GM18502 (cell line): ENCODE measurements at regions not wholly inside any gene's neighbourhood (a gene's known extent, or its start where the extent isn't known, plus 50 kb on each side); places are given as distances from the start of the nearest gene placed in this dataset.
A peak's percentile ranks its signal among the peaks of the same experiment; 100 is the strongest.

Source experiments
- ATAC-seq: cut with Tn5 transposase; IDR thresholded peaks from one replicate; pipeline ENCODE4 v1.9.1; 2021; ENCODE audit warnings: mild to moderate bottlenecking; ENCODE audit not compliant: unreplicated experiment, poor library complexity

DNA sequence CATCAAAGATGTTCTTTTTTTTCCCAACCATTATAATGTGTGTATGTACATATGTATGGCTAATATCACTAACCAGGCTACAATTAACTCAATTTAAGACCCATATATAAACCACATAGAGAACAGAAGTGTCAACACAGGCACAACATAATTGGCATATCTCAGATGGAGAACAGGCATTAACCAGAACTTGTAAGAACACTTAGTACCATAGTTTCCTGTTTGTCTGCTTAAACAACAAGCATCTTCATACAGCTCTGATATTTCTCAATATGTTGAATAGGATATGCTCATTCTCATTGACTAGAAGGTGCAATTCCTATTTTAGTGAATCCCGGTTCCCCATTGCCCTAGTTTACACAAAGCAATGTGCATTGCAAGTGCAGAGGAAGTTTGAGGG lies 116.9 kb upstream of the EDNRB start:
- ATAC-seq: no peak

GRCh38 chr13:78033509-78033908 lies 114.9 kb upstream of the EDNRB start:
- no peak for ATAC-seq

DNA sequence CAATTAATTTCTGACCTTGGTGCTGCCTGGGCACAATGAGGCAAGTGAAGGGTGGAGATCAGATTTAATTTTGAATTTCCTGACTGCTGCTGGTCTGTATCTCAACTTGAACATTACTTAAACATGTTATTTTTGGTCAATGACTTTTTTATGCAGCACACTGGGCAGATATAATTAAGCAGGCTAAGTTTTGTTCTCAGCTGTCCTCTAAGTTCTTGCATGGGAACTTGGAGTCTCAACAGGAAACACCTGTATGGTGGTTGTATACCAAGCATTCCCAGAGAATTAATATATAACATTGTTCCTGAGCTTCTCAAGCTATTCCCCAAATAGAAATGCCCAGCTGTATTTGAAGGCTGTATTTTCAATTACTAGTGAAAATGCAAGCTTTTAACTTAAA lies 113.5 kb upstream of the EDNRB start:
- ATAC-seq: no peak

DNA sequence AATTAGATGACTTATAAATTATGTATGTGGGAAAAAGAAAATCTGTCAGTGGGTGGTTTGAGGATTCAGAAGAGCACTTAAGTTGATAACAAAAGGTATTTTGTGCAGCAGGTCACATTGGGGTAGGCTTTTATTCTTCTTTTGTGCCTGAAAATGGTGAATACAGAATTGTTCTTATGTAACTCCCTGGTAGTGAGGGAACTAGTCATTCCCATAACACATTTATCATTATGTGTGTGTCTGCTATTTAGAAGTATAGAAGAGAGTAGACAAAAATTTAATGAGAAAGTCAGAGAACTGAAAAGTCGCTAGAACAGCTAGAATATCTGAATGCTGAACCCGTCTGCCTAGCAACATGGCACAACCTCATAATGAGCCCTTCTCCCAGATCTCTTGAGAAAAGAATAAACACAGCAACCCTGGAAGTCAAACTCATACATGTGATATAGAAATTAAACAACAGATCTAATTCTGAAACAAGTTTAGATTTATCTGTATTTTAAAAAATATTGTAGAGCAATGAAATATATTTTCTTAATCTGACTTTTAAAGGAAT lies 111.8 kb upstream of the EDNRB start:
- ATAC-seq: no peak

GRCh38 chr13:78029901-78030300 lies 111.3 kb upstream of the EDNRB start:
- no peak for ATAC-seq

- ATAC-seq: no peak
These were observed 110.3 kb upstream of the EDNRB start for GRCh38 chr13:78028960-78029359.

DNA sequence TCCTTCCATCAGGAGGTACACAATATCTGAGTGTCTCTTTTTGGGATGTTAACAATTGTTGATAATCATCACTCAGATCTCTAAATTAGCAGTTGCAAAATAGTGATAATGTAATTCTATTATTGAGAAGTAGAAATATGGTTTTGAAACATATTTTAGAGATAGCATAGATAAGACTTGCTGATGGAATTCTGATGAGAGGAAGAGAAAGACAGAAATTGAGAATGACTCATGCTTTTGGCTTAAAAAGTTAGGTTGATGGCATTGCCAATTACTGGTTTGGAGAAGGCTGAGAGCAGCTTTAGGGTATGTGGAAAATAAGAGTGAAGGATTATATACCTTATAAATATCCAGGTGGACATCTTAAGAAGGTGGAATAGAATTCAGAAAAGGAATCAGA lies 106.4 kb upstream of the EDNRB start:
- no peak for ATAC-seq

- peak; percentile 100 for ATAC-seq
These were observed 103.7 kb upstream of the EDNRB start for GRCh38 chr13:78022164-78022877.

DNA sequence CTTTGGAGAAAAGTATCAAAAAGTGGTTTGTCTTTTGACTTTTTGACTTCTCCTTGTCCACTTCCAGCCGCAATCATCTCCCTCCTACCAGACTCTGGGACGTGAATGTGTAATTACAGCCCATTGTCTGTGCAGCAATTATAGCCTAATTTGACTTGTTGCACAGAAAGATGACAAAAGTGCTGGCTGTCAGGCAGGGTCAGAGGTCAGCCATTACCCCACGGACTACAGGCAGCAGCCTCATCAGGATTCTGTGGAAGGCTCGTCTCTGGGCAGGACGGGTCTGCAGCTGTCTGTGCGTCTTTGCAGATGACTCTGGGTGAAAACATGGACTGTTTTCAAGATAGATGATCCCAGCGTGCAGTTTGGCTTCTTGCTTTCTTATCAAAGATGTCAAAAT lies 102.2 kb upstream of the EDNRB start:
- no peak for ATAC-seq

- ATAC-seq: no peak
These were observed 97.2 kb upstream of the EDNRB start for GRCh38 chr13:78015782-78016181.

DNA sequence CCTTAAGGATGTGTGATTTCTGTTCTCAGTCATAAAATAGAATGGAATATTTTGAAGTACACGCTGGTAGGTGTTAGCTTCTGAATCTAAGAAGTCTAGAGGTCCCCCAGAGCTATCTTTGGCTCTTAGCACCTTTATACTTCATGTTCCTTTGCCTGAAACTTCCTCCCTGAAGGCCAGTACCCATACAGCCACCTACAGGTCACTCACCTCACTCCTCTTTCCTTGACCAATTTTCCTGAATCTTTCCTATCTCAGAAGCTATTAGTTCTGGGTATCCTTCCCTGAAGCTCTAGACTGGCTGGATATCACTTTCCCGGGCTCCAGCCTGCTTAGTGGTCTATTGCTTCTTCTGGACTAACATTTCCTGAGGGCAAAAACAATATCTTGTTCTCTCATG lies 93.4 kb upstream of the EDNRB start:
- no peak for ATAC-seq

DNA sequence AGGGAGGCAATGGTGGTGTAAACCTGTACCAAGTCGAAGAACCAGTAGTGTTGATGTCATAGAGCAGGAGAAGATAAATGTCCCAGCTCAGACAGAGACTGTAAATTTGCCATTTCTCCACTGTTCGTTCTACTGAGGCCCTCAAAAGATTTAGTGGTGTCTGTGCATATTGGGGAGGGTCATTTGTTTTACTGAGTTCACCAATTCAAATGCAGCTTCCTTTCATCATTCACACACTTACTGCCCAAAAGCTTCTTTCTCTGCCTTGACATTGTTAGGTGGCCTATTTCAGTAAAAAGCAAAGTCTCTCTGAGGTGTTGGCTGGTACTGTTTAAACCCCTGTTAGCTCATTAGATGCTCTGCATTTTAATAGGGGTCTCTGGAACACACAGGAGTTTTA lies 86.2 kb upstream of the EDNRB start:
- no peak for ATAC-seq

DNA sequence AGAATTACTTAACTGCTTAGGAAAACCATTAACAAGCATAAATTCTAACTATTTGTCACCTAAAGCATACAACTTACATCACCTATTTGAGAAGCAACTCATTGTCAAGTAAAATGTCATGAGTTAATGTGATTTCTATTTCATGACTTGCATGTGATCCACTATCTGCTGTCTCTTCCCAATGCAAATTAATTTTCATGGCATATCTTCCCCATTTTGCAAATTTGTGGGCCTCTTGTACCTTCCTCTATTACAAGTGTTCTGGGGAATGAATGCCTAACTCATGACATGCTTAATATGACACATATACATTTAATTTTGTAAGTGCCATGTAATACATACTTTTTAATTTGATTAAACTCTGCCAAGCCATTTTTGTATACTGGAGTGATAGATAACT lies 81.1 kb upstream of the EDNRB start:
- ATAC-seq: no peak

DNA sequence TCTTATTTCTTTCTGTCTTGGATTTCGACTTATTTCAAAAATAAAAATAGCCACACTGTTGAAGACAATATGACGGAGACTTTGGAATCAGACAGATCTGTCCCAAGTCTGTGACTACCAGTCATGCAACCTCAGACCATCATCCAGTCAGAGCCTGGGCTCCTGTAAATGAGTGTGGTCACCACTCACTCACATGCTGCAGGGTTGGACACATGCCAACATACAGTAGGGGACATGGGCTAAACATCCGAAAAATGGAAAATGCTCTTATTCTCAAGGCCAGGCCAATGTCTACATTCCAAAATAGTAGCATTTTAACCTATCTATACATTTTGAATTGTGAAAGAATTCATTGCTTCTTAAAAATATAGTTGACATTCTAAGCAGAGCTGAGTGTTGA lies 75.5 kb upstream of the EDNRB start:
- ATAC-seq: no peak

GRCh38 chr13:77991003-77991402 lies 72.4 kb upstream of the EDNRB start:
- ATAC-seq: no peak

DNA sequence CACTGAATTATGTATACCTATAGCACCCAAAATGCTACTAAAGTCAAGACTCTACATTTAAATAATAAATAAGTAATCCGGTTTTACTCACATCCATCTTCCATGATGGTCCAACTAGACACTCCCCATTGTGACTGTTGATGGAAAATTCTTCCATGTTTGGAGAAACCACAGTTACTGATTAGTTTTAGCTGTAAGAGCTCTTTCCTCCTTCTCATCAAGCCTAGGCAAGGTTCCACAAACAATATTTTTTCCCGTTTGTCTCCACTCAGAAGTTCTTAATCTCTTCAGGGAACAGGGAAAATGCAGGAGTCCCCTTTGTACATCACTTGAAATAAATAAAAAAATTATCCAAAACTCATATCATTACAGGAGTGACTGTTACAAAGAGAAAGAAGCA lies 70.7 kb upstream of the EDNRB start:
- no peak for ATAC-seq

DNA sequence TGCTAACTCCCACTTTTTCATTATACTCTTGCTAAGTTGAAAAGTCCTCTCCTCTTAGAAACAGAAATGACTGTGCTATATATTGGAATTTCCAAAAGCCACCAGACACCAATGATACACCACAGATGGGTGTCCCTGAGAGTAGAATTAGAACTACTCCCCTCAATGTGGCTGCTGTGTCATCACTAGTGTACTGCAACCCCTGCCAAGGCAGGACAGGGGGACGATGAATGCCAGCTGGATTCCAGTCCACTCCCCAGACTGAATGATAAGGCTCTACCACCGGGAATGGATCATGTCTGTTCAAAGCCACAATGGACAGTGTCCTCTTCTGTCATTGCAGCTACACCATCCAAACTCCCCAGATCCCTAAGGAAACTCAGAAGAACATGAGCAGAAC lies 69.7 kb upstream of the EDNRB start:
- no peak for ATAC-seq

DNA sequence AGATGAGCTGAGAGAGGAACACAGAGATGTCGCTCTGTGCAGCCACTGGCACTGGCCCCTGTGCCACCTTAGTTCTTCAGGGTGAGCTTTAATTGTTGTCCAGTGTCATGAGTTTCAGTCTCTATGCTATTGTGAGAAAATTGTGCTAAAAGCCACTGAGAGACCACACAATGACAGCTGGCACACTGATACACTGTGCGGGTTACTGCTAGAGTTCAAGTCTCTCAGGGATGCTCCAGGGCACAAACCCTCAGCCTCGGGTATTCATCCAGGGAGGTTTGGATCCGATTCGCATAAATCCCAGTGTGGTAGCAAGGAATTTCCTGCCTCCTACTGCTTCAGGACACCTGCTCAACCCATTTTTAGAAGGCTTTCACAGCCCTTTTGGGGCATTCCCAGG lies 68.1 kb upstream of the EDNRB start:
- ATAC-seq: no peak

- ATAC-seq: no peak
These were observed 67.4 kb upstream of the EDNRB start for GRCh38 chr13:77985866-77986636.

DNA sequence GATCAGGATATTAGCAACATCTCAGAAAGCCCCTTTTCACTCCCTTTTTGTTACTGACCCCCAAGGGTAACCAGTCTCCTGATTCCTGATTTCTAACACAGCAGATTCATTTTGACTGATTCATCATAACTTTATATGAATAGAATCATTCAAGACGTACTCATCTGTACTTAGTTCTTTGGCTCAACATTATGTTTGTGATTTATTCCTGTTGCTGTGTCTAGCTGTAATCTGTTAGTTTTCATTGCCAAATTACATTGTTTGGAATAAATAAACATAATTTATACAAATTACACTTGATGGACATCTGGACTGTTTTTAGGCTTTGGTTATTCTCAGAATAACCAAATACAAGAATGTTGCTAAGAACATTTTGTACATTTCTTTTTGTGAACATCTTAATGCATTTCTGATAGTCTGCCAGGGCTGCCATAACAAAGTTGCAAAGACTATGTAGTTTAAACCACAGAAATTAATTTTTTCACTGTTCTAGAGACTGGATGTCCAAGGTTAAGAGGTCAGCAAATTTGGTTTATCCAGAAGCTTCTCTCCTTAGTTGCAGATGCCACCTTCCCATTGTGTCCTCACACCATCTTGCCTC lies 62.8 kb upstream of the EDNRB start:
- ATAC-seq: no peak

DNA sequence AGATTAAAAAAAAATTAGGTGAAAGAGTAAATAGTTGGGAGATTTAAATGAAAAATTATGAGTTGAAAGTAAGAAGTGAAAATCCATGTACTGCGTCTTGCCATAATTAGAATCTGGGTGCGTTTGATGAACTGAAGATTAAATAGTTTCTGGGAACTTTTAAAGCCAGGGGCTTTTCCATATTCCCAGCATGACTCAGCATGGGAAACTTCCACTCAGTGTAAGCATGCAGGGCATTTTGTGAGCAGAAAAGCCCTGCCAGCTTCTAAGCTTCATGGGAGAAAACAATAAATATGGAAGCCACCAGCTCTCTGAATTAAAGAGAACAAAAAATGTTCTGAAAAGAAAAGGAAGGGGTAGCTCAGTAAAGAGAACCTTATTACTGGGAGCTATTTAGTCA lies 62.0 kb upstream of the EDNRB start:
- no peak for ATAC-seq
